ENCODE measurements at regions not wholly inside any gene's neighbourhood (a gene's known extent, or its start where the extent isn't known, plus 50 kb on each side); places are given as distances from the start of the nearest gene placed in this dataset.

- TF ChIP-seq CTCF (IDR thresholded peaks at IDR 0.05) (no peak), POLR2A (IDR thresholded peaks at IDR 0.05) (no peak)
These were observed 536.3 kb downstream of the PTPRU start for GRCh38 chr1:29772584-29773100.

Measured in thyroid gland (tissue), 4 donors.